HG02970 (cell line): ENCODE measurements at regions not wholly inside any gene's neighbourhood (a gene's known extent, or its start where the extent isn't known, plus 50 kb on each side); places are given as distances from the start of the nearest gene placed in this dataset.

Experiments
- ATAC-seq: cut with Tn5 transposase; IDR thresholded peaks from one replicate; pipeline ENCODE4 v1.9.1; 2021; ENCODE audit warnings: mild to moderate bottlenecking, moderate library complexity, moderate number of reproducible peaks; ENCODE audit not compliant: unreplicated experiment, low FRiP score

DNA sequence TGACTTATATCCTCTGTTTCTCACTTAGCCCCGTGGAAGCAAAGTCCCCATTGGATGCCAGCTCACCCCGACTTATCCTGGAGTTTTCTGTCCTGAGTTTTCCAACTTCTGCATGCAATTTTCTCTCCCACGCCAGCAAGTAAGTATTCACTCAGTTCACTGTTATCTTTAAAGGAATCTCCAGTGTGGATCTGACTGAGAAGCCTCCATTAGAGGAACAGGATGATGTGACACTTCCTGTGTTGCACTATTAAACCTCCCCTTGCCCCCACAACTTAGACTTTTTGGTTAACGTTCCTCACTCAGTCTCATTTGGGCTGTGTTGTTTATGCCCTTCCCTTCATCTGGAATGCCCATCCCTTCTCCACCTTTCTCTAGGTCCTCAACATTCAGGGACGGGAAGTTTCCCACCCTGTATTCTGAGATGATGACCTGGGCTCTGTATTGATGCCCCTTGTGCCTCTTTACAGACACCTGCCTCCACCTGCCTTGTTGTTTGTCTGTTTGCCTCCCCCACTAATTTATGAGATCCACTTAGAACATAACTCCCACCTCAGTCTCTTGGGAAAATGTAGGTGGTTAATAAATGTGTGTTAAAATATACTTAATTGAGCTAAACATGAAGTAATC lies 536.1 kb upstream of the RAB6C start:
- no peak for ATAC-seq

- ATAC-seq, result no peak
Measured at GRCh38 chr2:129443865-129444739, 535.4 kb upstream of the RAB6C start.

DNA sequence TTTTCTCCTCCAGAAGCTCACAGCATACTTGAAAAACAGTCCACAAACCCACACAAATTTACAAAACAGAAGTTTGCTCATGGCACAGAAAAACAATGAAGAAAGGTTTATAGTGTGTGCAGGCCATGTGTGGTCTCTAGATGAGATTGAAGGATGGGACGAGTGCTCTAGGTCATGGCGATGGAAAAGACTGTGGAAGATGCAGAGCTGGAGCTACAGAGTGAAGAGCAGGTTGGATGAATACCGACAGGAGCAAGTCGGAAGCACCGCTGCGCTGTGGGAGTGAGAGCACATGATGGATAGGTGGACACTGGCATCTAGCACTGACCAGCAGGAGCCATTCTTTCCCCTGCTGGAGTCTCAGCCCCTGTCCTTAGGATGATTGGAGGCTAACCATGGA lies 534.7 kb upstream of the RAB6C start:
- no peak for ATAC-seq

- no peak for ATAC-seq
Measured at GRCh38 chr2:129456691-129457090, 522.8 kb upstream of the RAB6C start.

DNA sequence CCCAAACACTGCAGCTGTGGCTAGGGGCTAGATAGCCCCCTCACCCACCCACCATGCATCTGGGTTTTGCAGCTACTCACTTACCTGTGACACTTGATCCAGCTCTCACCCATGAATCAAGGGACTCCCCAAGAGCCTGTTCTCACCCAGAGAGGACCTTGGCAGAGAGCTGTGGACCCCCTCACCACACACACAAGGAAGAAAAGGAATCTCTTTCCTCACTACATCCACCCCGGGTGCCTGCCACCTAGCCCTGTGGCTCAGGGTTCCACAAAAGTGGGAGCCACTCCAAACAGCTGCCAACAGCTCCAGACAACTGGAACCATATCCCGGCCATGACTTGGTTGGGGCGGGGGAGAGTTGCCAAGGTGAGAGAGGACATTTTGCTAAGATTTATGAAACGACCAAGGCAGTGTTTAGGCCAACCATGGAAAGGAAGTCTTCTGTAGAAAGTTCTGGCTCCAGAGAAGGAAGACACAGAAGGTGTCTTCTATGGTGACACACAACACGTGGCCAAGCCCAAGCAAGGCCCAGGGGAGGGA lies 522.1 kb upstream of the RAB6C start:
- ATAC-seq, result no peak

DNA sequence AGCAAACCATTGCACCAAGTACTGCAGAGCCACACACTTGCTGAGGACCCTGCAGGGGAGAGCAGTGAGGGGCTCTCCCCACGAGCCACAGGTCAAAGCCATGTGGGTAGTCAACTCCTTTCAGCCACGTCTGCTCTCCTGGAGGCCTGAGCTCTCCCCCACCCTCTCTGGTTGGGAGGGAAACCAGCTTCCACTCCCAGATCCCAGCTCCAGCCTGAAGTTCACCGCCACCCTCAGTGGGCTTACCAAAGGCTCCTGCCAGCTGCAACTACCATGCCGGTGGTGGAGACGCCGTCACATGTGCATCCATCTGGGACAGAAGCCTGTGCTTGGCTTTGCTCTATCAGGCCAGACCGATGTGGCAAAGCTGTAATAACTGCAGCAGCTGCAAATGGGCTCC lies 521.5 kb upstream of the RAB6C start:
- ATAC-seq, result no peak

DNA sequence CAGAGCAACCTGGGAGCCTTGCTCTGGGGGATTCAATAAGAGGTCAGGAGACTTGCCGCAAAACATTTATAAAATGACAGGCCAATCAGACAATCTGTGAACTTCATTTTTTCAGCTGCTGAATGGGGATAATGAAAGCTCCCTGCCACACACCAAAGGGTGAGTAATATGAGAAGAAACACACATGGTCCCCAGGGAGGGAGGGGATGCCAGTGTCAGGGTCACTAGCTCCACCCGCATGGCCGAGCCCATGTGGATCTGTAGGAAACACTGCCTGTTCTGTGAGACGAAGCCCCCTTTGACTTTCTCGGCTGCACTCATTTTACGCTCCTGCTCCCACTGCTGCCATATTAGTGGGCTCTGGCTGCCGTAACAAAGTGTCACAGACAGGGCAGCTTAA lies 521.0 kb upstream of the RAB6C start:
- ATAC-seq, result no peak

DNA sequence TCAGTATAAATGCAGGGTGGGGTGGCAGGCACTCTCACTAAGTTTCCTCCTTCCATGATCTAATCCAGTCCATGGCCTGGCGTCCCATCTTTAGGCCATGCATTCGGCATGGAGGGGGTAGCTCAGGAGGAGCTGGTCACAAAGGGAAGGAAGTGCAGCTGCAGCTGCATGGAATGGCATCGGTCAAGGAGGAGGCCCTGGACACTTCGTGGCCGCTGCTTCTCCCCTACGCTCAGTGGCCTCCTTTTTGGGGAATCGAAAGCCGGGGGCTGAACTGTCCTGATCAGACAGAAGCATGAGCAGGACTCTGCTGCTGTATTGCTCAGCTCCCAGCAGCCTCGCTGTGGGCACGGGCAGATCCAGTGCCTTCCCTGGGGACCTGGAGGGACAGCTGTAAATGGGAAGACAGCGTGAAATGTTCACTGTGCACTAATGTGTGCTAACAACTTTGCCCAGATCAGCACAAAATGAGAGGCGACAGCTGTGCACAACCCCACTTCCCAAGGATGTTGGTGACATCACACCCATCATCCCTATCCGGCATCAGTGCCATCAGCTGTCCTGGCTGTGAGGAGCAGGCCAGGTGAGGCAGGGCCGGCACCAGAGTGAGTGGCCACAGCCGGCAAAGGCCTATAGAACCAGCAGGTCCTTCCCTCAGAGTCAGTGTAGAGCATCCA lies 520.1 kb upstream of the RAB6C start:
- ATAC-seq, result no peak

DNA sequence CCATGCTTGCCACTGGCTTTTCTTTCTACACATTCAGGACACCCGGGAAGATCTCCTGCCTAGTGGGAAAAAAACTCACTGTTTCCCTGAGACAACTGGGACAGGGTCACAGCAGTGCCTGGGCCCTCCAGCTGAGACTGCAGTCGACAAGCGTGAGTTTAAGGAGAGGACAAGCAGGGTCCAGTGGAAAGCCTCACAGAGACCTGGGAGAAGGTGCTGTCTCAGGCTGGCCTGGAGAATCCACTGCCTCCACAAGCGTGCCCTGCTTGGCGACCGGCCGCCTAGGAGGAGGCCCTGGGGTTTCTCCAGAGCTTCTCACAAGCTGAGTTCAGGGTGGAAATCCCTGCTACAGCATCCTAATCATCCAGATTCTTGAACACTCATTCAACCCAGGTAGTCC lies 519.6 kb upstream of the RAB6C start:
- no peak for ATAC-seq

DNA sequence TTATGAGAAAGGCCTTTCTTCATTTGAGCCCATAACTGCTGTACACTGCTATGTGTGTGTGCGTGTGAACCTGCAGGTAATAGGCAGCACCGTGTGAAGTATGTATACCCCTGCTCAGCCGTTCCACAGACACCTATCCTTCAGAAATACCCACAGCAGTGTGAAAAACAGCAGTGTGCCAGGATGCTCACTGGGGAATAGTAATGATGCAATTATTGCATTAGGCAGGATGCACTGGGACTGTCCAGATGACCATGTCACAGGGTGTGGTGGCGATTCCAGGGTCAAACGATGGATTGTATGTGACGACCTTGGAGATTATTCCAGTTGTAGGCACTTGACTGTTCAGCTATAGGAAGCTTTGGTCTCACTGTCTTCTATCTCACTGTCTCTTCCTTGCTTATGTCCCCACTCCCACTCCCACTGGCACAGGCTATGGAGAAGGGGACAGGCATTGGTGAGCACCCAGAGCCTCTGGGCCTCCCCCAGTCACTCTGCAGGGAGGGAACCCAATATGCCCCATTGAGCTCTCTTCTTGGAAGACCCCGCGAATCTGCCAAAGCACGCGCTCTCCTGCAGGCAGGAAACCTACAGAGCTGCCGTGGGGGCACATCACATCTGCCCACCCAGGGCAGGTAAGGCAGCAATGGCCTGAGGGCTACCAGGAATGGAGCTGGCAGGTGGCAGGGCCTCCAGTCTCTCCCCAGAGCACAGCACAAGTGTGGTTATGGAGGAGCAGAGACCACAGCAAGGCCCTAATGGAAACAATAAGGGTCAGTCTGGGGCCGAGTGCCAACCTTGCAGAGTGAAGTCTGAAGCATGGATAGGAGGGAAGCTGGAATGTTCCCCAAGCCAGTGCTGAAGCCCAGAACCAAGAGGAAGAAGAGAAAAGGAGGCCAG lies 518.9 kb upstream of the RAB6C start:
- no peak for ATAC-seq

- no peak for ATAC-seq
Measured at GRCh38 chr2:129462349-129462748, 517.1 kb upstream of the RAB6C start.

GRCh38 chr2:129462967-129463366 lies 516.5 kb upstream of the RAB6C start:
- ATAC-seq, result no peak

DNA sequence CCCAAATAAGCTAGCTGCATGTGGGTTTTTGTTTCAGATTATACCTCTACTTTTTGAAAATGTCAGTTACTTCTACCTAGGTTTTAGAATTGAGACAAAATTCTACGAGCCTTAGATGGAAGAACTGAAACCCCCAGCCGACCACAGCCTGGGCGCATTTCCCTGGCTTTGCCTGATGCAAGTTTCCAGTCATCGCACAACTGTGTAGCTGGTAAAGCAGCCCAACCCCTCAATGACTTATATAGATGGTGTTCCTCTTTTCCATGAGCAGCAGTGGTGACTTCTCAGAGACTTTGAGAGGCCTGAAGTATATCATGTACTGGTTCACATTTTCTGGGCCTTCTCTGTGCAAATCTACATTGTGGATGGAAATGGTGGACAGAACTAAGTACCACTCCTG lies 515.4 kb upstream of the RAB6C start:
- no peak for ATAC-seq

GRCh38 chr2:129464631-129465030 lies 514.8 kb upstream of the RAB6C start:
- ATAC-seq, result no peak

GRCh38 chr2:129465045-129465444 lies 514.4 kb upstream of the RAB6C start:
- ATAC-seq, result no peak

DNA sequence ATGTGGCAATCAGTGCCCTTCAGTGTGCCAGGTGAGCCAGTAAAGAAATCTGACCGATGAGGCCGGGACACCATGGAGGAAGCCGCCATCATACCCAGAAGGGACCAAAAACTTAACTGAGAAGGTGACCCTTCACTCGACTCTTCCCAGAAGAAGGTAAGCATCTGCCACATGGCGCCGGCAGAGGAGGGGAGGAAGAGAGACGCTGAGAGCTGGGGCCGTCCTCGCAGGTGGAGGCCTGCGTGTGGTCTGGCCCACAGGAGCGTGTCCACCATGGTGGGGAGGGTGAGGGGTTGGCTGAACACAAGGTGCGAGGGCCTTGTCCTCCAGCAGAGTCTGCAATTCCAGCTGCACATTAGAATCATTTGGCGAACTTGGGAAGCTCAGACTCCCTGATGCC lies 513.1 kb upstream of the RAB6C start:
- no peak for ATAC-seq

- ATAC-seq, result no peak
Measured at GRCh38 chr2:129467012-129467779, 512.3 kb upstream of the RAB6C start.

DNA sequence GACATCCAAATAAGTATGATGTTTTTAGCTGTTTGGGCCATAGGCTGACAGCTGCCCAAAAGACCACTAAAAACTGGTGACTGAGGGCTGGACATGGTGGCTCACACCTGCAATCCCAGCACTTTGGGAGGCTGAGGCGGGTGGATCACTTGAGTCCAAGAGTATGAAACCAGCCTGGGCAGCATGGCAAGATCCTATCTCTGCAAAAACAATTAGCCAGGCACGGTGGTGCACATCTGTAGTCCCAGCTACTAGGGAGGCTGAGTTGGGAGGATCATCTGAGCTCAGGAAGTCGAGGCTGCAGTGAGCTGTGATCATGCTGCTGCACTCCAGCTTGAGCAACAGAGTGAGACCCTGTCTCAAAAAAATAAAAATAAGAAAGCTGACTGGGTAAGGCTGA lies 511.5 kb upstream of the RAB6C start:
- no peak for ATAC-seq

DNA sequence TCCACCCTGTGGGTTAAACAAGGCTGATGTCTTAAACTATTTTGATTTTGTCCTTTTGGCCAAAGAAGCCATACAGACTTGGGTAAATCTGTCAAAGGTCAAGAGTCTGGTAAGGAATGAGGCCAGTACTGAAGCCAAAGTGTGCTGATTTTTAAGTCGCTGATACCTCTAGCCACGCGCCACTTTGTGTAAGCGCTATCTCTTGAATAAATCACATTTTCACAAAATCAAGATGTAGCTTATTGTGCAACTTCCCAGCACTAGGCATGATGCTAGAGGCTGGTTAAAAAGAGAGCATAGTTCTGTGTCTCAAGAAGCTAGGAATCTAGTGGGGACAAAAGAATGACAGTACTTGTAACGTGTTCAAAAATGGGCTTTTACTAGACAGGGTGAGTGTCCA lies 510.6 kb upstream of the RAB6C start:
- no peak for ATAC-seq

- no peak for ATAC-seq
Measured at GRCh38 chr2:129469389-129469788, 510.1 kb upstream of the RAB6C start.
